ENCODE measurements at regions not wholly inside any gene's neighbourhood (a gene's known extent, or its start where the extent isn't known, plus 50 kb on each side); places are given as distances from the start of the nearest gene placed in this dataset.

DNA sequence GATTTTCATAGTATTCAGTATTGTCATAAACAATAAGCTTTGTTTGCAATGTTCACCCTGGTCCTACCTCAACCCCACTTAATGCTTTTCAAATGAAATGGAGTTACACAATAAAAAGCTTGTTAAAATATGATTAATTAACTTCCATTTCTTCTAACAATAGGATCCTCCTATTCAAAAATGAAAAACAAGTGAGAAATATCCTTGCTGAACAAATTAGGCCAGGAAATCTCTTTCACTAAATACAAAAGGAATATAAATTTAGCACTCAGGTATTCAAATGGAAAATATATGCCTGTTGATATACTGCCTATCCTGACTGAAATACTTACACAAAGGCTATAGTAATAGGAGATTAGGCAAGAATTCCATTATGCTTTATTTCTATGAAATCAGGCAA is 323.4 kb upstream of the GRM3 start:
- Mint-ChIP-seq H3K4me3 (no peak overlapping the region), H3K36me3 (ENCODE audit: insufficient read depth) (no peaks in the 10 kb centered on the region), H3K9me3 (peaks cover 3% of the 10 kb centered on the region), H3K4me1 (ENCODE audit: low read depth) (no peaks in the 10 kb centered on the region), H3K27me3 (ENCODE audit: low read depth) (no peaks in the 10 kb centered on the region)
- ATAC-seq = no peak
- no peak for DNase-seq

DNA sequence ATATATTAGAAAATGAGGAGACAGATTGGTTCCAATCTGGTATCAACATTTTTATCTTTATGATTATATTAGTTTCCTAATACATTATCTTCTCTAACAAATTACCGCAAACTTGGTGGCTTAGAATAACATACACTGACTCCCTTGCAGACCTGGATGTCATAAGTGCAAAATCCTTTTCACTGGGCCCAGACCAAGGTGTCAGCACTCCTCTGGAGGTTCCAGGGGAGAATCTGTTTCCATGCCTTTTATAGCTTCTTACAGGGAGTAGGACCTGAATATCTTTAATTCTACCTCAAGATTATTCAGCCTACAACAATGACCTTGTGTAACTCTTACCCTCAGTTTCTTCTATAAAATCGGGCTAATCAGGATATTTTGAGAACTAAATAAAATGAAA is 329.9 kb upstream of the GRM3 start:
- no peak overlapping the region for H3K4me3 Mint-ChIP-seq
- DNase-seq = no peak
- no peaks in the 10 kb centered on the region for H3K27me3 Mint-ChIP-seq (ENCODE audit: low read depth)
- H3K4me1 Mint-ChIP-seq (ENCODE audit: low read depth) = no peaks in the 10 kb centered on the region
- ATAC-seq = no peak
- no peaks in the 10 kb centered on the region for H3K9me3 Mint-ChIP-seq
- no peaks in the 10 kb centered on the region for H3K36me3 Mint-ChIP-seq (ENCODE audit: insufficient read depth)

DNA sequence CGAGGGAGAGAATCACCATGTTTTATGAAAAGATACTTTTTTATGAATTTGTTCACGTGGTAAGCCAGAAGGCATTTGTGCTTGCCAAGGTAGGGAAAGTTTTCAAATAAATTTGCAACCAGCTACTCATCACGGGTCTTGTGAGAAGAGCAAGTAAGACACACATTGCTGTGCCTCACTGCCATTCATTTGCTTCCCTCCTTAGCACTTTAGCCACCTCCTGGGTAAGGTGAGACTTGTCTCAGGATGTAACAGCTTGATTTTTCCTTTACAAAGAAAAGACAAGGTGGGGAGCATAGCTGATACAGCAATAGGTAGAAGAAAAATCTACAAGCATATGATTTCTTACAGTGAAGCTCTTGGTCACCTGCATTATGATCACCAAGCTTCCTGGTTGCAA is 342.4 kb upstream of the GRM3 start:
- Mint-ChIP-seq H3K4me1 (ENCODE audit: low read depth) (no peaks in the 10 kb centered on the region), H3K36me3 (ENCODE audit: insufficient read depth) (no peaks in the 10 kb centered on the region), H3K9me3 (peaks cover 9% of the 10 kb centered on the region), H3K27me3 (ENCODE audit: low read depth) (no peaks in the 10 kb centered on the region), H3K4me3 (no peak overlapping the region)
- ATAC-seq (no peak), DNase-seq (no peak)

DNA sequence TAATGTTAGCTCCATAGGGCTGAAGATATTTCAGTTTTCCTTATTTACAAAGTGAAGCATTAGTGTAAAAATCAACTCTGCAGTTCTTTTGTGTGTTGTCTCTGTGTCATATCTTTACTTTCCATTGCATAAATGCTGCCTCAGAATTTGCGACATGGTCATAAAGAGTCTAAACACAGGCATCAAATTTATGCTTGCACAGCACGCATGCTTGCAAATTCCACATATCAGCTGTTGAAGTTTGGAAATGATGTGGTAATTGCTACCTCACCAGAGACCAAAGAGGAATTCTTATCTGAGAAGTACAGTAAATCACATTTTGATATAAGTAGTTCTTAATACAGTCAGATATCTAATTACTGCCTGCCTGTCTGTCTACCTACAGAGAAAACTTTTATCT is 348.2 kb upstream of the GRM3 start:
- H3K4me3 Mint-ChIP-seq = no peak overlapping the region
- DNase-seq = no peak
- H3K4me1 Mint-ChIP-seq (ENCODE audit: low read depth) = no peaks in the 10 kb centered on the region
- peaks cover 5% of the 10 kb centered on the region for H3K9me3 Mint-ChIP-seq
- no peak for ATAC-seq
- H3K36me3 Mint-ChIP-seq (ENCODE audit: insufficient read depth) = no peaks in the 10 kb centered on the region
- no peaks in the 10 kb centered on the region for H3K27me3 Mint-ChIP-seq (ENCODE audit: low read depth)

DNA sequence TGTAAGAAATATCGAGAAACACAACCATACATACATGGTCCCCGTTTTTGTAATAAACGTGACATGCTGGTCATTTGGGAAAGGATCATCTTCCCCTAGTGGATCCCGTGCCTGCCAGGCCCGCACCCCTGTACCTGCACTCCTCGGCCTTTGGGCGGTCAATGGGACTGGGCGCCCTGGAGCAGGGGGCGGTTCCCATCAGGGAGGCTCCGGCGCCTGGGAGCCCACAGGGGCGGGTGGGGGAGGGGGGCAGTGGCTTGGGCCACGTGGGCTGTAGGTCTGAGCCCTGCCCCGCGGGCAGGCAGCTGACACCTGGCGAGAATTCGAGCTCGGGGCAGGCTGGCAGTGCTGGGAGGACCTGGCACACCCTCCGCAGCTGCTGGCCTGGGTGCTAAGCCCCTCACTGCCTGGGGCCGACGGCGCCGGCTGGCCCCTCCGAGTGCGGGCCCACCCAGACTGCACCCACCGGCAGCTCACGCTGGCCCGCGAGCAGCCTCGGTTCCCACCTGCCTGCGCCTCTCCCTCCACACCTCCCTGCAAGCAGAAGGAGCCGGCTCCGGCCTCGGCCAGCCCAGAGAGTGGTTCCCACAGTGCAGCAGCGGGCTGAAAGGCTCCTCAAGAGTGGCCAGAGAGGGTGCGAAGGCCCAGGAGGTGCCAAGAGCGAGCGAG is 361.6 kb upstream of the GRM3 start:
- Mint-ChIP-seq H3K9me3 (peaks cover 4% of the 10 kb centered on the region), H3K4me3 (no peak overlapping the region)
- no peak for ATAC-seq

DNA sequence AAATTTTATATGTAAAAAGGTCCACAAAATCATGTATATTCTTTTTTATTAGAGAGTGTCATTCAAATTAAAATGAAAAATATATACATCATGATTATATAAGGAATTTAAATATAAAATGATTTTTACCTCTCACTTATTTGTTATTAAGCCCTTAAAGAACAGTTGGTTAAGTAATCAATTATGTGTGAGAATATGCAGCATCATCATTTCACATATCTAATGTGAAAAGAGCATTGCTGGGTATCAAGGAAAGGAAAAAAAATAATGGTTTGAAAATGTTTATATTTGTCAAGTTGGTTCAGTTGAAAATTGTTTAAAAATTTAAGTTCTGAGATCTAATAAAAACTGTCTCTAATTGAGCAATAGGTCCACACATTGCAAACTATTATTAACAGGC is 363.6 kb upstream of the GRM3 start:
- no peak overlapping the region for H3K4me3 Mint-ChIP-seq
- H3K36me3 Mint-ChIP-seq (ENCODE audit: insufficient read depth) = no peaks in the 10 kb centered on the region
- H3K27me3 Mint-ChIP-seq (ENCODE audit: low read depth) = no peaks in the 10 kb centered on the region

More for the DNA sequence above, 361.6 kb upstream of the GRM3 start:
- H3K4me1 Mint-ChIP-seq (ENCODE audit: low read depth) = no peaks in the 10 kb centered on the region
- no peaks in the 10 kb centered on the region for H3K27me3 Mint-ChIP-seq (ENCODE audit: low read depth)
- DNase-seq = no peak
- H3K36me3 Mint-ChIP-seq (ENCODE audit: insufficient read depth) = no peaks in the 10 kb centered on the region

DNA sequence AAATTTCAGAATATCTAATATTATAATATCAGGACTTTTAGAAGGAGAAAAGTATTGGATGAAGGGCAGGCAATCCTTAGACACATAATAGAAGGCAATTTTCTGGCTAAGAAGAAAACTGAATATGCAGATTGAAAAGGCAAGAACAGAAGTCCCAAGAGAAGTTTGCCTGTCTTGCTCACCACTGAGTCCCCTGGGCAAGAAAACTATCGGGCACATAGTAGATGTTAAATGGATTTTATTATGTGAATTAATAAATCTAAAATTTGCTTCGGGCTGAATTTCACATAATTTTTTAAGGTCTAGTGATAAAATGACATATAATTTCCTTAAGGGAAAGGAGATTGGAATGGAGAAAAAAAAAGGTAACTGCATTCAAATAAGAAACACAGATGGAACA is 380.9 kb upstream of the GRM3 start:
- peaks cover 15% of the 10 kb centered on the region for H3K9me3 Mint-ChIP-seq

More for the DNA sequence above, 363.6 kb upstream of the GRM3 start:
- no peaks in the 10 kb centered on the region for H3K4me1 Mint-ChIP-seq (ENCODE audit: low read depth)
- H3K9me3 Mint-ChIP-seq = peaks cover 10% of the 10 kb centered on the region
- DNase-seq (no peak), ATAC-seq (no peak)

DNA sequence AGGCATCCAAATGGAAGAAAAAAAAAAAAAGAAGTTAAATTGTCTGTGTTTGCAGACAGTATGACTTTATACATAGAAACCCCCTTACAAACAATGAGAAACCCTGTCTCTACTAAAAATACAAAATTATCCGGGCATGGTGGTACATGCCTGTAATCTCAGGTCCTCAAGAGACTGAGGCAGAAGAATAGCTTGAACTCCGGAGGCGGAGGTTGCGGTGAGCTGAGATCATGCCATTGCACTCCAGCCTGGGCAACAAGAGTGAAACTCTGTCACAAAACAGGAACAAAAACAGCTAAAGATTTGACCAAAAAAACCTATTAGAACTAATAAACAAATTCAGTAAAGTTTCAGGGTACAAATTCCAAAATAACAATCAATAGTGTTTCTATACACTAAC is 385.8 kb upstream of the GRM3 start:
- DNase-seq (no peak), ATAC-seq (no peak)
- H3K36me3 Mint-ChIP-seq (ENCODE audit: insufficient read depth) = no peaks in the 10 kb centered on the region
- no peaks in the 10 kb centered on the region for H3K4me1 Mint-ChIP-seq (ENCODE audit: low read depth)
- no peaks in the 10 kb centered on the region for H3K27me3 Mint-ChIP-seq (ENCODE audit: low read depth)
- no peak overlapping the region for H3K4me3 Mint-ChIP-seq
- peaks cover 7% of the 10 kb centered on the region for H3K9me3 Mint-ChIP-seq

More for the DNA sequence above, 380.9 kb upstream of the GRM3 start:
- ATAC-seq = no peak
- H3K4me1 Mint-ChIP-seq (ENCODE audit: low read depth) = no peaks in the 10 kb centered on the region
- DNase-seq = no peak
- no peak overlapping the region for H3K4me3 Mint-ChIP-seq
- no peaks in the 10 kb centered on the region for H3K36me3 Mint-ChIP-seq (ENCODE audit: insufficient read depth)
- H3K27me3 Mint-ChIP-seq (ENCODE audit: low read depth) = no peaks in the 10 kb centered on the region

DNA sequence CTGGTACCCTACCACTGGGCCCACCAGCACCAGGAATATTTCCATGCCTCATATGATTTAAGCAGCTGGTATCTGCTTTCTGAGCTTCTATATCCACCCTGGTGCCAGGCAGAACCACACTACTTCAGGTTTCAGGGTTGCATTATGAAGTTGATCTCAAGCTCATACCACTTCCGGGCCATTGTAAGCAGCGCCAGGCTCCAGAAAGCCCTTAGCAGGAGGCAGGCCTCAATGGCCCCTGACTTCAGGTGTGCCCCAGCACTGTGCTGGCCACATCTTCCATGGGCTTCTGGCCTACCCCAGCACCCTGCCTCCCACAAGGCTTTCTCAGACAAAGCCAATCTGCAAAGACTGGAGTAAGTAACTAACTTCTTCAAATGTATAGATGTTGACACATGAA is 391.3 kb upstream of the GRM3 start:
- DNase-seq = no peak
- H3K4me1 Mint-ChIP-seq (ENCODE audit: low read depth) = no peaks in the 10 kb centered on the region
- no peak overlapping the region for H3K4me3 Mint-ChIP-seq
- no peak for ATAC-seq
- no peaks in the 10 kb centered on the region for H3K36me3 Mint-ChIP-seq (ENCODE audit: insufficient read depth)
- peaks cover 12% of the 10 kb centered on the region for H3K9me3 Mint-ChIP-seq
- no peaks in the 10 kb centered on the region for H3K27me3 Mint-ChIP-seq (ENCODE audit: low read depth)

DNA sequence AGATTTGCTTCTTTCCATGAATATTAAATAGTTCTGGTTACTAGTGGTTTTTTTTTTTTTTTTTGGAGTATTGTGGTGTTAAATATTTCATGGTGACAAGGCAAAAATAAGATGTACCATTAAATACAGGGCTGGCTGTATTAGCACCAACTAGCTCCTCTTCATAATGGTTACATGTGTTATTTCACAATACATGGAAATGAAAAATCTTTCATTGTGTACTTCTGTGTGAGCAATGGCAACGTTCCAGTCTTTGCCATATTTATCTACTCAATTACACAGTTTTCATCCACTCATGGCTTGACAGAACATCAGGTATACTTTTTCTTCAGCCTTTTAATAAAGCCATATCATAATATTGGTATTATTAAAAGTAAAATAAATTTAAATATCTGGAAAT is 394.7 kb upstream of the GRM3 start:
- Mint-ChIP-seq H3K36me3 (ENCODE audit: insufficient read depth) (no peaks in the 10 kb centered on the region), H3K4me1 (ENCODE audit: low read depth) (no peaks in the 10 kb centered on the region), H3K27me3 (ENCODE audit: low read depth) (no peaks in the 10 kb centered on the region), H3K9me3 (peaks cover 17% of the 10 kb centered on the region), H3K4me3 (no peak overlapping the region)
- no peak for DNase-seq
- ATAC-seq = no peak

DNA sequence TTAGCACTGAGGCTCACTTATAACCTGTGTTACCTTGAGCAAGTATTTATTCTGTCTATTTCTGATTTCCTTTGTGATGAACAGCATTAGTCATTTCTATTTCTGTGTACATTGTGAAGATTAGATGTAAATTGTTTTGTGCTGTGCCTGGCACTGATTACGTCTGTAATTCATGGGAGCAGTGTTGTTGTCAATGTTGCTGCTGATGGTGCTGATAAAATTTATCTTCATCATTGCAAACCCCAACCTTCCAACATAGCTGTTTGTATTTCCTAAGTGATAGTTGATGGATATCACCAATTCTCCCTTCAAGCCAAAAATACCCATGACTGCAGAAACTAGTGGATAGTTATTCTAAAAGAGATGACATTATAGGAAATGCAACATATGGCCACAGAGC is 400.5 kb upstream of the GRM3 start:
- H3K4me1 Mint-ChIP-seq (ENCODE audit: low read depth) = no peaks in the 10 kb centered on the region
- ATAC-seq = no peak
- H3K27me3 Mint-ChIP-seq (ENCODE audit: low read depth) = no peaks in the 10 kb centered on the region
- no peak overlapping the region for H3K4me3 Mint-ChIP-seq
- no peaks in the 10 kb centered on the region for H3K36me3 Mint-ChIP-seq (ENCODE audit: insufficient read depth)
- H3K9me3 Mint-ChIP-seq = peaks cover 15% of the 10 kb centered on the region
- no peak for DNase-seq

DNA sequence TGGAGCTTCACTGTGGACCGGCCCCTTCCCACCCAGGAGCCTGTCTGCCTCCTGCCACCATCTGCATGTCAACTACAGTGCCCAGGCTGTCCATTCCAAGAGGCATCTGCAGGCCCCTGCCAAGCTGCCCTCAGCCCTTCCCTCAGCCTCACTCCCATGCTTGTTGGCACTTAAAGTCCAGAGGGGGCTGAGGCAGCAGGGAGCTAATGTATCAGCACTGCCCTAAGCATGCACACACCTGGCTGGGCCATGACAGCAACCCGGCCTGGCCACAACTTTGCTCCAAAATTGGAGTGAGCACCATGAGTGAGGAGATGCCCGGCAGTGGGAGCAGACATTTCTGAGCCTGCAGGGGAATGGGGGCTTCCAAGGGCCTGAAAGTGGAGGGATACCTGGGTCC is 417.5 kb upstream of the GRM3 start:
- no peaks in the 10 kb centered on the region for H3K27me3 Mint-ChIP-seq (ENCODE audit: low read depth)
- H3K4me1 Mint-ChIP-seq (ENCODE audit: low read depth) = no peaks in the 10 kb centered on the region
- H3K4me3 Mint-ChIP-seq = no peak overlapping the region
- ATAC-seq = no peak
- no peaks in the 10 kb centered on the region for H3K36me3 Mint-ChIP-seq (ENCODE audit: insufficient read depth)
- peaks cover 12% of the 10 kb centered on the region for H3K9me3 Mint-ChIP-seq
- no peak for DNase-seq

DNA sequence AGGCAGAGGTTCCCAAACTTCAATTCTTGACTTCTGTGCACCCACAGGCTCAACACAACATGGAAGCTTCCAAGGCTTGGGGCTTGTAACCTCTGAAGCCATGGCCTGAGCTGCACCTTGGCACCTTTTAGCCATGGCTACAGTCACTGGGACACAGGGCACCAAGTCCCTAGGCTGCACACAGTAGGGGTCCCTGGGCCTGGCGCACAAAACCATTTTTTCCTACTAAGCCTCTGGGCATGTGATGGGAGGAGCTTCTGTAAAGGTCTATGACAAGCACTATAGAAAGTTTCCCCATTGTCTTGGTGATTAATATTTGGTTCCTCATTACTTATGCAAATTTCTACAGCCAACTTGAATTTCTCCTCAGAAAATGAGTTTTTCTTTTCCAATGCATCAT is 420.9 kb upstream of the GRM3 start:
- Mint-ChIP-seq H3K4me1 (ENCODE audit: low read depth) (no peaks in the 10 kb centered on the region), H3K4me3 (no peak overlapping the region), H3K36me3 (ENCODE audit: insufficient read depth) (no peaks in the 10 kb centered on the region), H3K27me3 (ENCODE audit: low read depth) (no peaks in the 10 kb centered on the region), H3K9me3 (peaks cover 10% of the 10 kb centered on the region)
- ATAC-seq (no peak), DNase-seq (no peak)

DNA sequence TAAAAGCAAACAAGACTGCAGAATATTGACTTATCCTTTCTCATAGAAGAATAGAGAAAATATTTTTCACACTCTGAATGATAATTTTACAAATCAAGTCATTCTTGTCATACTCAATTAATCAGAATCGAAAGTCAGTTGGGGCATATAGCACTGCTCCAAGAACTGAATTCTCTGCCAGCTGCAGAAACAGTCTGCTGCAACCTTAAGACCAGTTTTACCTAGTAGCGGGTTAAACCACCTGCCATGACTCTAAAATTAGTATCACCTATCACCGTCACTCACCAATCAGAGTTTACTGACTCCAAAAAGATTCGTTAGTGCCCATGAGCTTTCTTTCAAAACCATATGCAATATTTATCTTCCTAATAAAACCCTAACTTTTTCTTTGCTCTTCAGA is 429.0 kb upstream of the GRM3 start:
- H3K36me3 Mint-ChIP-seq (ENCODE audit: insufficient read depth) = no peaks in the 10 kb centered on the region
- no peak for DNase-seq
- no peak overlapping the region for H3K4me3 Mint-ChIP-seq
- ATAC-seq = no peak
- H3K4me1 Mint-ChIP-seq (ENCODE audit: low read depth) = no peaks in the 10 kb centered on the region
- no peaks in the 10 kb centered on the region for H3K9me3 Mint-ChIP-seq
- H3K27me3 Mint-ChIP-seq (ENCODE audit: low read depth) = no peaks in the 10 kb centered on the region

DNA sequence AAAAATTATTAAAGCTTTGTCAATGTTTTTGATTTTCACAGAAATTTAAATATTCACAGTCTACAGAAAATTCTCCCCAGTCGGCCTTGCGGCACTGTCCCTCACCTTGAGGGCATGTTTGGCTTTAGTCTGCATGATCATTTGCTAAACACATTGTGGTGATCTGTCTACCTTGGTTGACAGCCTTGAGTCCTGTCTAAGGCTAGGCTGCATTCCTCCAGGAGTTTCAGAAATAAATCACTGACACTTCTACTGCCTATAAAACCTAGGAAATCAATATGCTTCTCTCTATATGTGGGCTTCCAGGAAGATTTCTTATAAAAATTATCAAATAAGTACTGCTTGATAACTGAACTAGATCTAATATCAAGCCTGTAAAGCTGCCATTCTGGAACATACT is 430.7 kb upstream of the GRM3 start:
- no peak for ATAC-seq
- Mint-ChIP-seq H3K4me1 (ENCODE audit: low read depth) (no peaks in the 10 kb centered on the region), H3K4me3 (no peak overlapping the region), H3K27me3 (ENCODE audit: low read depth) (no peaks in the 10 kb centered on the region), H3K36me3 (ENCODE audit: insufficient read depth) (no peaks in the 10 kb centered on the region), H3K9me3 (no peaks in the 10 kb centered on the region)
- no peak for DNase-seq

DNA sequence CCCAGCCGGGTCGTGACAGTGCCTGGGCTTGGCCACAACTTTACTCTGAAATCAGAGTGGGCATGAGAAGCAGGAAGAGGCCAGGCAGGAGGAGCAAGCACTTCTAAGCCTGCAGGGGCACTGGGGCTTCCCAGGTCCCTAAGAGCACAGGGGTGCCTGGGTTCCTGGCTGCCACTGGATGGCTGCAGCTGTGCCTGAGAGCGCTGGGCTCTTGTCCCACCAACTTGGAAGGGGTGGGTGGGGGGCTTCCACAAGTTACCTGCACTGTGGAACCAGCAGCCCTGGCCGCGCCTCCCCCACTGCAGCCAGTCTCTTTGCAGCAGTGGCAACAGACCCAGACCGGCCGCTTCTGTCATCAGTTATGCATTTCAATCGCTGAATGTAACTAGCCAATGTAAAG is 434.7 kb upstream of the GRM3 start:
- H3K4me3 Mint-ChIP-seq = no peak overlapping the region
- no peaks in the 10 kb centered on the region for H3K27me3 Mint-ChIP-seq (ENCODE audit: low read depth)
- no peaks in the 10 kb centered on the region for H3K4me1 Mint-ChIP-seq (ENCODE audit: low read depth)
- no peak for ATAC-seq
- no peaks in the 10 kb centered on the region for H3K36me3 Mint-ChIP-seq (ENCODE audit: insufficient read depth)
- DNase-seq = no peak
- H3K9me3 Mint-ChIP-seq = no peaks in the 10 kb centered on the region
